HCT116 (cell line): ENCODE measurements at regions not wholly inside any gene's neighbourhood (a gene's known extent, or its start where the extent isn't known, plus 50 kb on each side); places are given as distances from the start of the nearest gene placed in this dataset.

Source experiments
- ATAC-seq: fragments of 200-7000 bp; cut with Tn5 transposase; 2 replicates; pipeline ENCODE4 v1.9.1; 2020; ENCODE audit warnings: mild to moderate bottlenecking, moderate library complexity
- BruUV-seq: library from RNA; stranded (reverse); fragments of 400-500 nt; replicated peaks from 2 replicates; lab custom pipeline; 2021; lab: Mats Ljungman, UMichigan
- CTCF ChIA-PET: fragments of 300-600 bp; sonication (Branson Sonifier 250); formaldehyde crosslinking; loops from one replicate; lab custom pipeline; 2021; ENCODE audit warnings: antibody characterized with exemption; lab: Charles Lee
- POLR2A ChIA-PET: fragments of 300-600, 350-600 bp; sonication (Branson Sonifier 250); formaldehyde crosslinking; loops from one replicate; lab custom pipeline; 2021; ENCODE audit warnings: antibody characterized with exemption; lab: Charles Lee
- RAD21 ChIA-PET, 2 experiments: fragments of 300-600 bp; sonication (Branson Sonifier 250); formaldehyde crosslinking; loops; one replicate each; lab custom pipeline; 2023; ENCODE audit warnings: low total read pairs in 2 of 2; ENCODE audit not compliant: uncharacterized antibody in 2 of 2, unreplicated experiment in 2 of 2, low non-redundant PET in 1 of 2; lab: Charles Lee
- DNase-seq: peaks from one replicate; pipeline ENCODE4 v3.0.0-alpha.2; 2010; ENCODE audit warnings: low read depth, low spot score
- H2AFZ ChIP-seq: fragments of 200-600 bp; shearing (Covaris generic), sonication (generic); 2 replicates; pipeline ENCODE4 v1.6.1; 2017; ENCODE audit warnings: low read depth, mixed run types, mixed read lengths, antibody characterized with exemption, low read length; ENCODE audit not compliant: poor library complexity, severe bottlenecking
- H3K27ac ChIP-seq: 2 replicates; pipeline ENCODE4 v1.5.1; 2012; ENCODE audit warnings: low read depth, low read length
- H3K27me3 ChIP-seq: fragments of 200-600 bp; sonication (generic); 2 replicates; pipeline ENCODE4 v1.6.1; 2016; ENCODE audit warnings: mixed run types, low read length, mixed read lengths; ENCODE audit not compliant: insufficient read depth
- H3K36me3 ChIP-seq, 2 experiments: fragments of 200-500 bp in 1 of 2; fragments of 200-600 bp in 1 of 2; sonication (Bioruptor generic) in 1 of 2; sonication (generic) in 1 of 2; 2 replicates each; pipeline versions ENCODE4 v1.5.1 to v1.6.1; 2014 to 2016; ENCODE audit warnings: low read length in 2 of 2, inconsistent platforms in 1 of 2, mixed read lengths in 1 of 2, mixed run types in 1 of 2; ENCODE audit not compliant: insufficient read depth in 2 of 2, control insufficient read depth in 1 of 2
- H3K4me1 ChIP-seq, 2 experiments: fragments of 200-600 bp in 1 of 2; sonication (generic) in 1 of 2; 2 replicates each; pipeline versions ENCODE4 v1.5.1 to v1.6.1; 2012 to 2017; ENCODE audit warnings: low read length in 2 of 2, inconsistent platforms in 1 of 2, mild to moderate bottlenecking in 1 of 2, mixed read lengths in 1 of 2, mixed run types in 1 of 2, moderate library complexity in 1 of 2; ENCODE audit not compliant: insufficient read depth in 2 of 2, control insufficient read depth in 1 of 2
- H3K4me2 ChIP-seq: fragments of 200-600 bp; sonication (generic); 2 replicates; pipeline ENCODE4 v1.6.1; 2017; ENCODE audit warnings: mixed run types, low read length, mixed read lengths
- H3K4me3 ChIP-seq, 2 experiments: fragments of 200-600 bp in 1 of 2; sonication (generic) in 1 of 2; replicated peaks in 1 of 2; 2 replicates each; pipeline ENCODE4 v1.5.1; 2011 to 2016; ENCODE audit warnings: low read length in 2 of 2, control low read depth in 1 of 2, low read depth in 1 of 2, mild to moderate bottlenecking in 1 of 2, mixed read lengths in 1 of 2, mixed run types in 1 of 2
- H3K79me2 ChIP-seq: fragments of 200-600 bp; sonication (generic); 2 replicates; pipeline ENCODE4 v1.6.1; 2017; ENCODE audit warnings: mild to moderate bottlenecking, mixed run types, low read length, moderate library complexity, mixed read lengths; ENCODE audit not compliant: insufficient read depth
- H3K9ac ChIP-seq: fragments of 200-600 bp; sonication (generic); 2 replicates; pipeline ENCODE4 v1.6.1; 2016; ENCODE audit warnings: low read length, mixed read lengths
- H3K9me2 ChIP-seq: fragments of 200-600 bp; sonication (generic), shearing (Covaris generic); 2 replicates; pipeline ENCODE4 v1.6.1; 2017; ENCODE audit warnings: mixed run types, mild to moderate bottlenecking, moderate library complexity; ENCODE audit not compliant: insufficient read depth
- H3K9me3 ChIP-seq, 2 experiments: fragments of 200-500 bp in 1 of 2; fragments of 200-600 bp in 1 of 2; sonication (Bioruptor generic) in 1 of 2; sonication (generic) in 1 of 2; 2 replicates each; pipeline ENCODE4 v1.6.1; 2014 to 2017; ENCODE audit warnings: low read length in 2 of 2, mixed read lengths in 2 of 2, inconsistent platforms in 1 of 2, low read depth in 1 of 2, mild to moderate bottlenecking in 1 of 2, mixed run types in 1 of 2, moderate library complexity in 1 of 2; ENCODE audit not compliant: control insufficient read depth in 1 of 2, insufficient read depth in 1 of 2
- H4K20me1 ChIP-seq: fragments of 200-600 bp; sonication (generic), shearing (Covaris generic); 2 replicates; pipeline ENCODE4 v1.6.1; 2017; ENCODE audit warnings: mixed run types, mild to moderate bottlenecking, moderate library complexity; ENCODE audit not compliant: insufficient read depth
- CBX3 ChIP-seq: IDR thresholded peaks from 2 replicates; pipeline ENCODE4 v1.6.1; 2012; ENCODE audit warnings: low read depth
- EGR1 ChIP-seq: IDR thresholded peaks from 2 replicates; pipeline ENCODE4 v1.6.1; 2012; ENCODE audit warnings: low read depth
- FOSL1 ChIP-seq: IDR thresholded peaks from 2 replicates; pipeline ENCODE4 v1.6.1; 2012; ENCODE audit warnings: low read depth
- POLR2A ChIP-seq: IDR thresholded peaks from 2 replicates; pipeline ENCODE4 v1.7.0; 2011; ENCODE audit warnings: borderline replicate concordance; ENCODE audit not compliant: insufficient read depth, insufficient read length; ENCODE audit errors: extremely low read depth
- RAD21 ChIP-seq: IDR thresholded peaks from 2 replicates; pipeline ENCODE4 v1.6.1; 2012; ENCODE audit warnings: low read depth, mild to moderate bottlenecking
- REST ChIP-seq: IDR thresholded peaks from 2 replicates; pipeline ENCODE4 v1.6.1; 2012; ENCODE audit warnings: low read depth
- SIN3A ChIP-seq: IDR thresholded peaks from 2 replicates; pipeline ENCODE4 v1.6.1; 2012; ENCODE audit warnings: low read depth
- SP1 ChIP-seq: IDR thresholded peaks from 2 replicates; pipeline ENCODE4 v1.6.1; 2012; ENCODE audit warnings: low read depth
- SRF ChIP-seq: IDR thresholded peaks from 2 replicates; pipeline ENCODE4 v1.6.1; 2012; ENCODE audit warnings: low read depth
- TCF7L2 ChIP-seq: IDR thresholded peaks from 2 replicates; pipeline ENCODE4 v1.7.0; 2011; ENCODE audit warnings: borderline replicate concordance, inconsistent platforms; ENCODE audit not compliant: insufficient read depth, insufficient read length; ENCODE audit errors: extremely low read depth
- YY1 ChIP-seq: IDR thresholded peaks from 2 replicates; pipeline ENCODE4 v1.6.1; 2011; ENCODE audit warnings: low read length, low read depth, moderate library complexity, mild to moderate bottlenecking; ENCODE audit not compliant: insufficient replicate concordance; ENCODE audit errors: extremely low read depth
- ZBTB33 ChIP-seq: IDR thresholded peaks from 2 replicates; pipeline ENCODE4 v1.6.1; 2011; ENCODE audit warnings: mild to moderate bottlenecking, low read length, moderate library complexity; ENCODE audit not compliant: insufficient replicate concordance; ENCODE audit errors: extremely low read depth
- intact Hi-C: fragments of 100-400 bp; cut with micrococcal nuclease; formaldehyde crosslinking; loops from 2 replicates; pipeline ENCODE4 v1.10.0; 2022

GRCh38 chr5:158388021-158388420, 529.1 kb upstream of the CLINT1 start:
- H3K27me3 ChIP-seq = peaks cover 3% of the 10 kb centered on the region; the same call in 1 of the 2 replicates
- H3K36me3 ChIP-seq = no peaks in the 10 kb centered on the region
- H3K9me3 ChIP-seq = no peaks in the 10 kb centered on the region
- peaks cover 0 to 10% of the 10 kb centered on the region in 2 experiments; a peak in 2 of 4 replicates for H3K4me1 ChIP-seq
- no peaks in the 10 kb centered on the region for H3K79me2 ChIP-seq
- POLR2A ChIA-PET = no interaction called here
- RAD21 ChIA-PET = no interaction called here
- no peak overlapping the region for H3K4me2 ChIP-seq
- no peaks in the 10 kb centered on the region for H4K20me1 ChIP-seq
- no peak for TF ChIP-seq RAD21
- no peak for TF ChIP-seq FOSL1
- TF ChIP-seq POLR2A = no peak
- TF ChIP-seq REST = no peak
- no TSS peak for BruUV-seq
- no peak overlapping the region for H3K9ac ChIP-seq
- no peaks in the 10 kb centered on the region for H3K9me2 ChIP-seq
- no peak overlapping the region for H3K4me3 ChIP-seq
- CTCF ChIA-PET = no interaction called here
- no peak for DNase-seq
- ATAC-seq = no peak
- no peak overlapping the region for H2AFZ ChIP-seq
- intact Hi-C loops = no loop called here
- no peak overlapping the region for H3K27ac ChIP-seq

GRCh38 chr5:158387499-158387898, 528.6 kb upstream of the CLINT1 start:
- Histone ChIP-seq H3K79me2 (no peaks in the 10 kb centered on the region), H3K9ac (no peak overlapping the region), H3K36me3 (no peaks in the 10 kb centered on the region), H3K27me3 (no peaks in the 10 kb centered on the region), H3K4me2 (no peak overlapping the region), H3K27ac (no peak overlapping the region), H3K4me3 (no peak overlapping the region), H3K9me2 (no peaks in the 10 kb centered on the region), H3K9me3 (no peaks in the 10 kb centered on the region), H2AFZ (no peak overlapping the region), H4K20me1 (no peaks in the 10 kb centered on the region), H3K4me1 (peaks cover 0 to 15% of the 10 kb centered on the region in 2 experiments; a peak in 2 of 4 replicates)
- ChIA-PET CTCF (no interaction called here), POLR2A (no interaction called here), RAD21 (no interaction called here)
- no TSS peak for BruUV-seq
- no peak for DNase-seq
- intact Hi-C loops = no loop called here
- no peak for ATAC-seq
- TF ChIP-seq TCF7L2 = no peak
- TF ChIP-seq EGR1 = no peak
- TF ChIP-seq YY1 = no peak
- no peak for TF ChIP-seq CBX3
- TF ChIP-seq REST = no peak
- TF ChIP-seq ZBTB33 = no peak
- no peak for TF ChIP-seq SP1
- TF ChIP-seq SRF = no peak
- TF ChIP-seq SIN3A = no peak
